ENCODE measurements at regions not wholly inside any gene's neighbourhood (a gene's known extent, or its start where the extent isn't known, plus 50 kb on each side); places are given as distances from the start of the nearest gene placed in this dataset.

DNA sequence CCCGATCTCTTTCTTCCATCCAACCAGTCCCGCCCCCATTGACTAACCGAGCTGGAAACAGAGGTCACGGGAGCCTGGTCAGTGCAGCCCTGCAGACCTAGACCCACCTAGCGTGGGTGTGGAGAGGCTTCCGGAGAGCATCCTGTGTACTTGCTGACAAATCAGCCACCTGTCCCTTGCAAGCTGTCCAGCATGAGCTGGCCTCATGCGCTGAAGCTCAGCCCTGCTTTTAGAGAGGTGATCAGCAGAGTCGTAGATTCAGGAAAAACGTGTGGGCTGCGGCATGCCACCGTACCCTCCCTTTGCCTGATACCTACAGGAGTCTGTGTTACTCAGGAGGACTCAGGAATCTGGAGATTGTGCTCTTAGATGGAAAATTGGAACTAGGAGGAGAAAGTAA, 80.3 kb upstream of the UQCRFS1 start:
- Histone ChIP-seq H3K4me3 (ENCODE audit: low read length) (no peak overlapping the region), H4K20me1 (ENCODE audit: insufficient read depth, low read length) (no peaks in the 10 kb centered on the region), H3K9ac (ENCODE audit: low read length) (no peak overlapping the region)

DNA sequence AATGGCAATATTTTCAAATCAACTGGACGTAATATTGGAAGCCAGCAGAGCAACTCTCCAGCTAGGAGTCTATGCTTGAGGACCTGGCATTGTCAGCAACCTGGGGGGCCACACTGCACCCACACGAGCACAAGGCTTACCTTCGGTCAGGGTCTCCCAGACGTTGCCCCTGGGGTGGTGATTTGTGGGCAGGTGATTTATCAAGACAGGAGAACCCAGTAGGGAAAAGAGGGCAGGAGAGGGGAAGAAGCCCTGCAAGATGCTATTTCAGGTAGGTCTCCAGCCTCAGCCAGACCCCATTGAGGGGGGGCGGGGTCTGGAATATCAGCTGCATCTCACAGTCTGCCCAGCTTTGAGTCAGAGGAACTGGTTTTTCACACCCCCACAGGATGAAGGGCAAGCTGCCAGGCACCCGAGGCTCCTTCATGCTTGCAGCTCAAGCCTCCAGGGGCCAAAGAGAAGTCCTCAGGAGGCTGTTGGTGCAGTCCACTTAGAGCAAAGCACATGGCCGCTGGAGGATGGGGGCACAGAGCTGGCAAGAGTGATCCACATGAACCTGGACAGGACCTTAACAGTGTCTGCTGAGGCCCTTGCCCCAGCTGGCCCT, 80.9 kb upstream of the UQCRFS1 start:
- Histone ChIP-seq H2AFZ (ENCODE audit: low read depth, low read length) (no peak overlapping the region), H4K20me1 (ENCODE audit: insufficient read depth, low read length) (no peaks in the 10 kb centered on the region), H3K9me3 (ENCODE audit: insufficient read depth, low read length) (no peaks in the 10 kb centered on the region), H3K9ac (ENCODE audit: low read length) (no peak overlapping the region), H3K27ac (ENCODE audit: low read length) (no peak overlapping the region), H3K4me1 (ENCODE audit: low read length) (no peaks in the 10 kb centered on the region), H3K36me3 (replicated peaks; ENCODE audit: low read depth, low read length) (no peaks in the 10 kb centered on the region), H3K79me2 (ENCODE audit: low read length) (no peaks in the 10 kb centered on the region), H3K4me3 (ENCODE audit: low read length) (no peak overlapping the region), H3K27me3 (ENCODE audit: low read depth, low read length) (0 out of 2 replicates have a peak, but pooled peaks cover 6% of the 10 kb centered on the region), H3K4me2 (ENCODE audit: low read length) (no peak overlapping the region)
- no peak for TF ChIP-seq EZH2phosphoT487 (IDR thresholded peaks at IDR 0.05; ENCODE audit: low read depth)
- TF ChIP-seq, protein P1, sequence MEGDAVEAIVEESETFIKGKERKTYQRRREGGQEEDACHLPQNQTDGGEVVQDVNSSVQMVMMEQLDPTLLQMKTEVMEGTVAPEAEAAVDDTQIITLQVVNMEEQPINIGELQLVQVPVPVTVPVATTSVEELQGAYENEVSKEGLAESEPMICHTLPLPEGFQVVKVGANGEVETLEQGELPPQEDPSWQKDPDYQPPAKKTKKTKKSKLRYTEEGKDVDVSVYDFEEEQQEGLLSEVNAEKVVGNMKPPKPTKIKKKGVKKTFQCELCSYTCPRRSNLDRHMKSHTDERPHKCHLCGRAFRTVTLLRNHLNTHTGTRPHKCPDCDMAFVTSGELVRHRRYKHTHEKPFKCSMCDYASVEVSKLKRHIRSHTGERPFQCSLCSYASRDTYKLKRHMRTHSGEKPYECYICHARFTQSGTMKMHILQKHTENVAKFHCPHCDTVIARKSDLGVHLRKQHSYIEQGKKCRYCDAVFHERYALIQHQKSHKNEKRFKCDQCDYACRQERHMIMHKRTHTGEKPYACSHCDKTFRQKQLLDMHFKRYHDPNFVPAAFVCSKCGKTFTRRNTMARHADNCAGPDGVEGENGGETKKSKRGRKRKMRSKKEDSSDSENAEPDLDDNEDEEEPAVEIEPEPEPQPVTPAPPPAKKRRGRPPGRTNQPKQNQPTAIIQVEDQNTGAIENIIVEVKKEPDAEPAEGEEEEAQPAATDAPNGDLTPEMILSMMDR (IDR thresholded peaks at IDR 0.05; ENCODE audit: low read depth, low read length), result no peak

More for the DNA sequence above, 80.3 kb upstream of the UQCRFS1 start:
- H3K27me3 ChIP-seq (ENCODE audit: low read depth, low read length), result 0 out of 2 replicates have a peak, but pooled peaks cover 6% of the 10 kb centered on the region
- no peak overlapping the region for H2AFZ ChIP-seq (ENCODE audit: low read depth, low read length)
- no peaks in the 10 kb centered on the region for H3K4me1 ChIP-seq (ENCODE audit: low read length)
- no peaks in the 10 kb centered on the region for H3K36me3 ChIP-seq (replicated peaks; ENCODE audit: low read depth, low read length)
- no peaks in the 10 kb centered on the region for H3K79me2 ChIP-seq (ENCODE audit: low read length)
- no peaks in the 10 kb centered on the region for H3K9me3 ChIP-seq (ENCODE audit: insufficient read depth, low read length)
- TF ChIP-seq EZH2phosphoT487 (IDR thresholded peaks at IDR 0.05; ENCODE audit: low read depth), result no peak
- TF ChIP-seq, protein P1 (IDR thresholded peaks at IDR 0.05; ENCODE audit: low read depth, low read length), result no peak
- no peak overlapping the region for H3K4me2 ChIP-seq (ENCODE audit: low read length)
- H3K27ac ChIP-seq (ENCODE audit: low read length), result no peak overlapping the region

DNA sequence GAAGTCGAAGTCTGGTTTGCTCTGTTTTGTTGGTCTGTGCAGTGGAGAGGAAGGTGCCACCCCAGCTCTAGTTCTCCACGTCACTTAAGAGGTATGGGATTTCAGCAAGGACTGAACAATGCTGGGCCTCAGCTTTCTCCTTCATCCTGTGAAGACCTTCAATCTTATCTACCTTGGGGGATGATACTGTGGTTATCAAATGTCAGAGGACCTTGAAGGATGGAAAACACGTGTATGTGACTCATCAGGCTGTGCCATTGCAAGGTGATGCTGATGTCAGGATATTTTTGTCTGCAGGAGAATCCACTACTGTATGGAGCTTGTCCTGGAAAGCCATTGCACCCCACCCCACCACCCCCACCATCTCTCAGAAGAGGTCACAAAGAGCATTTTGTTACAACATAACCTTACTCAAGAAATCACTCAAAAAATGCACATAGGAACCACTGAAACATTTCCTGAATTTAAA, 81.4 kb upstream of the UQCRFS1 start:
- no peak overlapping the region for H3K4me2 ChIP-seq (ENCODE audit: low read length)
- no peaks in the 10 kb centered on the region for H3K79me2 ChIP-seq (ENCODE audit: low read length)
- H3K27me3 ChIP-seq (ENCODE audit: low read depth, low read length), result 0 out of 2 replicates have a peak, but pooled peaks cover 6% of the 10 kb centered on the region
- TF ChIP-seq, protein P1 (IDR thresholded peaks at IDR 0.05; ENCODE audit: low read depth, low read length), result no peak
- no peak for TF ChIP-seq EZH2phosphoT487 (IDR thresholded peaks at IDR 0.05; ENCODE audit: low read depth)
- H3K9ac ChIP-seq (ENCODE audit: low read length), result no peak overlapping the region
- no peaks in the 10 kb centered on the region for H3K9me3 ChIP-seq (ENCODE audit: insufficient read depth, low read length)
- H3K36me3 ChIP-seq (replicated peaks; ENCODE audit: low read depth, low read length), result no peaks in the 10 kb centered on the region
- H3K4me3 ChIP-seq (ENCODE audit: low read length), result no peak overlapping the region
- H3K27ac ChIP-seq (ENCODE audit: low read length), result no peak overlapping the region
- H2AFZ ChIP-seq (ENCODE audit: low read depth, low read length), result no peak overlapping the region
- no peaks in the 10 kb centered on the region for H3K4me1 ChIP-seq (ENCODE audit: low read length)
- no peaks in the 10 kb centered on the region for H4K20me1 ChIP-seq (ENCODE audit: insufficient read depth, low read length)

DNA sequence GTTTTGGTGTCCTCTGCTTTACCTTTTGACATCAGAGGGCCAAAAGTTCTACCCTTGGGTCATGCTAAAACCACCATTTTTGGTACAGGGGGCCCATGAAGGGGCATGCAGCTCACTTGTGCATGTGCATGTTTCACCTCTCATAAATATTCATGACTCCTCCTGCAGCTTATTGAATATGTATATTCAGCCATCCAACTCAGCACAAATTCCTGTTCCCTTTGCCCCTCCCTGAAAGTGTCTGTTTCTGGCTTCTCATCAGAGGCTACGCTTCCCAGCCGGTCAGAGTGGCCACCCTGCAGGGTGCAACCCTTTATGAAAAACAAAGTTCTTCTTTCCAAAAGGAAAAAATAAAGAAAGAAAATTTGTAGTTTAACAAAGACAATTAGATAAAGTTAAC, 82.3 kb upstream of the UQCRFS1 start:
- Histone ChIP-seq H3K27ac (ENCODE audit: low read length) (no peak overlapping the region), H2AFZ (ENCODE audit: low read depth, low read length) (no peak overlapping the region), H3K27me3 (ENCODE audit: low read depth, low read length) (0 out of 2 replicates have a peak, but pooled peaks cover 6% of the 10 kb centered on the region), H3K4me3 (ENCODE audit: low read length) (no peak overlapping the region), H3K4me2 (ENCODE audit: low read length) (no peak overlapping the region), H3K36me3 (replicated peaks; ENCODE audit: low read depth, low read length) (no peaks in the 10 kb centered on the region), H3K4me1 (ENCODE audit: low read length) (no peaks in the 10 kb centered on the region), H3K9ac (ENCODE audit: low read length) (no peak overlapping the region), H3K9me3 (ENCODE audit: insufficient read depth, low read length) (no peaks in the 10 kb centered on the region), H4K20me1 (ENCODE audit: insufficient read depth, low read length) (no peaks in the 10 kb centered on the region), H3K79me2 (ENCODE audit: low read length) (no peaks in the 10 kb centered on the region)
- no peak for TF ChIP-seq EZH2phosphoT487 (IDR thresholded peaks at IDR 0.05; ENCODE audit: low read depth)
- TF ChIP-seq, protein P1 (IDR thresholded peaks at IDR 0.05; ENCODE audit: low read depth, low read length), result no peak
